ENCODE measurements at regions not wholly inside any gene's neighbourhood (a gene's known extent, or its start where the extent isn't known, plus 50 kb on each side); places are given as distances from the start of the nearest gene placed in this dataset.

DNA sequence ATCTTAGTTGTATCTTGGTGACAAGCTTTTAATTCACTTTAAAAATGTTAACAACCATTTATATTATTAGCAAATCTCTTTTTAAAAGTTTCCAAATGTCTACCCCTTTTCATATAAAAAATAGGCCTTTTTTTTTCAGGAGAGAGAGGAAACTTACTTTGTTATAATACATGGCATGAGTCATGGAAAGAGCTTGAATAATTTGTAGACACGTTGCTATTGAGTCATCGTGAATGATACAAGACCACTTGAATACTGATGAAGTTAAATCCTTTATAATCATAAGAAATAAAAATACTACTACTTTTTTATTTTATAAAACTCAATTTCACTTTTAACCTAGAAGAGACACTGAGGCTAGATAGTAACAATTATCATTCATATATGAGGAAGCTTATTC, 70.3 kb upstream of the BBX start:
- DNase-seq: no peak
- WGBS, 2 donors: 91% methylated on average over 2 of the region's 2 CpGs
- H3K4me1 ChIP-seq: peaks cover 6 to 9% of the 10 kb centered on the region in 2 donors
- TF ChIP-seq, protein P1, sequence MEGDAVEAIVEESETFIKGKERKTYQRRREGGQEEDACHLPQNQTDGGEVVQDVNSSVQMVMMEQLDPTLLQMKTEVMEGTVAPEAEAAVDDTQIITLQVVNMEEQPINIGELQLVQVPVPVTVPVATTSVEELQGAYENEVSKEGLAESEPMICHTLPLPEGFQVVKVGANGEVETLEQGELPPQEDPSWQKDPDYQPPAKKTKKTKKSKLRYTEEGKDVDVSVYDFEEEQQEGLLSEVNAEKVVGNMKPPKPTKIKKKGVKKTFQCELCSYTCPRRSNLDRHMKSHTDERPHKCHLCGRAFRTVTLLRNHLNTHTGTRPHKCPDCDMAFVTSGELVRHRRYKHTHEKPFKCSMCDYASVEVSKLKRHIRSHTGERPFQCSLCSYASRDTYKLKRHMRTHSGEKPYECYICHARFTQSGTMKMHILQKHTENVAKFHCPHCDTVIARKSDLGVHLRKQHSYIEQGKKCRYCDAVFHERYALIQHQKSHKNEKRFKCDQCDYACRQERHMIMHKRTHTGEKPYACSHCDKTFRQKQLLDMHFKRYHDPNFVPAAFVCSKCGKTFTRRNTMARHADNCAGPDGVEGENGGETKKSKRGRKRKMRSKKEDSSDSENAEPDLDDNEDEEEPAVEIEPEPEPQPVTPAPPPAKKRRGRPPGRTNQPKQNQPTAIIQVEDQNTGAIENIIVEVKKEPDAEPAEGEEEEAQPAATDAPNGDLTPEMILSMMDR (IDR thresholded peaks at IDR 0.05): no peak
- TF ChIP-seq POLR2A (IDR thresholded peaks at IDR 0.05): no peak
- H3K27ac ChIP-seq: no peak overlapping the region
- no peak overlapping the region for H3K4me3 ChIP-seq (replicated peaks in 1 of 3)
- no peaks in the 10 kb centered on the region for H3K36me3 ChIP-seq
- no peaks in the 10 kb centered on the region for H3K27me3 ChIP-seq
- intact Hi-C loops (cut with DNase I): no loop called here
- no peaks in the 10 kb centered on the region for H3K9me3 ChIP-seq

DNA sequence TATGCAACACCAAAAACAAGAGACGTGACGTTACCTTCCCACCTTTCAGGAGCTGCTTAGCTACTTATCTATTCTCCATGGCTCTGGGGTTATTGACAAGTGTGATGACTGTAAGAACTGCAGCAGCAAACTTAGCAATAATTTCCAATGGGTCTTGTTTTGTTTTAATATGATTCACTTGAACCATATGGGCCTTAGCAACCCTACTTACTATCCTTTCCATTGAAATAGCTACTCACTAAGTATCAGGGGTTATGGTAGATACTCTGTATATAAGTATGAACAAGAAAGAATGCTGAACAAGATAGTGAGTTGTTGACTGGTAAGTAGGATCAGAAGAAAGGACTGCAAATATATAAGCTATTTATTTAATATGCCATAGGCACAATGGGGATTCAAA, 69.3 kb upstream of the BBX start:
- Histone ChIP-seq H3K9me3 (no peaks in the 10 kb centered on the region), H3K27me3 (no peaks in the 10 kb centered on the region), H3K4me3 (replicated peaks in 1 of 3) (no peak overlapping the region), H3K27ac (no peak overlapping the region), H3K4me1 (peaks cover 6 to 9% of the 10 kb centered on the region in 2 donors), H3K36me3 (no peaks in the 10 kb centered on the region)
- TF ChIP-seq, protein P1 (IDR thresholded peaks at IDR 0.05): no peak
- TF ChIP-seq POLR2A (IDR thresholded peaks at IDR 0.05): no peak
- no peak for DNase-seq
- 98 to 100% methylated on average over 2 of the region's 2 CpGs for WGBS, 2 donors
- intact Hi-C loops (cut with DNase I): no loop called here

DNA sequence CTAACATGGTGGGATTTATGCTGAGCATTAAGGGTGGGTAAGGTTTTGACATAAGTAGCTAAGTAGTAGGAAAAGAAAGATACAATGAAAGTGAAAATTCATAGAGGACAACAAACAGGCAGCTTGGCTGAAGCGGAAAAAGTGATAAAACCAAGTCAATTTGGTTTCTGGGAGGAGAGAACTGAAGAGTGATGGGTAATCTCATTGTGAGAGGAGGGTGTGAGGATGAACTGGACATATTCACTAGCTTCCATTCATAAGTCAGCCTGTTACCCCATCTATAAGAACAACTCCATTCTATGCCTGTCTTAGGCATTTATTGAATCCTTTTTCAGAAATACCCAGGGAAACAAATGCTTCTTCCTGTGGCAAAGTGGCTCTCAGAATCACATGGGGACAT, 67.1 kb upstream of the BBX start:
- intact Hi-C loops (cut with DNase I): no loop called here
- DNase-seq: no peak
- H3K36me3 ChIP-seq: no peaks in the 10 kb centered on the region
- H3K27me3 ChIP-seq: no peaks in the 10 kb centered on the region
- no peaks in the 10 kb centered on the region for H3K9me3 ChIP-seq
- H3K4me3 ChIP-seq (replicated peaks in 1 of 3): no peak overlapping the region
- peaks cover 6 to 9% of the 10 kb centered on the region in 2 donors for H3K4me1 ChIP-seq
- 92 to 96% methylated on average over 1 of the region's 1 CpG for WGBS, 2 donors
- no peak overlapping the region for H3K27ac ChIP-seq
- TF ChIP-seq POLR2A (IDR thresholded peaks at IDR 0.05): no peak
- TF ChIP-seq, protein P1 (IDR thresholded peaks at IDR 0.05): no peak

DNA sequence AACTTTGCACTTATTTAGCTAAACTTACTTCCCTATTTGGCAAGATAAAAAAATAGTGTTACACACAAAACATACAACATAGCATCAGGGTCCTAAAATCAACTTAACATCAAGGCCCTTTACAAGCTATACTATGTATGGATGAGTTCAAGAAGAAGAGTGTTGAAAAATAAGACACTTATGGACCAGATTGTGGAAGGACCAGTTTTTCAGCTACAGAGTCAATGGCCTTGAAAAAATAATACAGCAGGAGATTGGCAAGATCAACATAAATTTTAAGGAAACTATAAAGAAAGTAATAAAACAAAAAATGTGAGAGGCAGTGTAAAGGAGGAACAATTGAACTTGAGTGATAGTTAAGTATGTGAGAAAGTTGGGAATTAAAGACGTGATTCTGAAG, 66.3 kb upstream of the BBX start:
- no peaks in the 10 kb centered on the region for H3K27me3 ChIP-seq

DNA sequence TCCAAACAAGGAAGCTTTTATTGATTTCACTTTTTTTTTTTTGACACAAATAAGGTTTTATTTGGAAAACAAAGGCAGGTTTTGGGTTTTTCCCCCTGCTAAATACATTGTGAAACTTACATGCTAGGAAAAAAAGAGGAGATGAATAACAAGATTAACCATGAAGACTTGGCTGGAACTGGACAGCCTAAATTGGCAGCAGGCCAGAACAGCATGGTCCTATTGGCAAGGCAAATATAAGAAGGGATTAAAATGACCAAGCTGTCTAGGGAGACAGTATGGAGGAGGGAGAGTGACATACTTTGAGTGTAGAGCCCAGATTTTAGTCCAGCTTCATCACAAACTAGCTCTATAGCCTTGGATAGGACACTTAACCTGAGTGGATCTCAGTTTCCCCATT, 63.9 kb upstream of the BBX start:
- intact Hi-C loops (cut with DNase I): no loop called here

More for the DNA sequence above, 66.3 kb upstream of the BBX start:
- no peak for TF ChIP-seq POLR2A (IDR thresholded peaks at IDR 0.05)
- Histone ChIP-seq H3K27ac (no peak overlapping the region), H3K4me1 (peaks cover 6 to 9% of the 10 kb centered on the region in 2 donors), H3K36me3 (no peaks in the 10 kb centered on the region), H3K9me3 (no peaks in the 10 kb centered on the region), H3K4me3 (replicated peaks in 1 of 3) (no peak overlapping the region)
- 38 to 39% methylated on average over 1 of the region's 1 CpG for WGBS, 2 donors
- no peak for DNase-seq
- intact Hi-C loops (cut with DNase I): no loop called here

More for the DNA sequence above, 63.9 kb upstream of the BBX start:
- H3K4me3 ChIP-seq (replicated peaks in 1 of 3): no peak overlapping the region
- no peak overlapping the region for H3K27ac ChIP-seq
- no peak for TF ChIP-seq POLR2A (IDR thresholded peaks at IDR 0.05)
- TF ChIP-seq, protein P1 (IDR thresholded peaks at IDR 0.05): no peak
- H3K27me3 ChIP-seq: no peaks in the 10 kb centered on the region
- no peaks in the 10 kb centered on the region for H3K36me3 ChIP-seq
- peaks cover 6 to 9% of the 10 kb centered on the region in 2 donors for H3K4me1 ChIP-seq
- no peak for DNase-seq
- no peaks in the 10 kb centered on the region for H3K9me3 ChIP-seq

All from thyroid gland (tissue), 4 donors.